ENCODE measurements at regions not wholly inside any gene's neighbourhood (a gene's known extent, or its start where the extent isn't known, plus 50 kb on each side); places are given as distances from the start of the nearest gene placed in this dataset.

DNA sequence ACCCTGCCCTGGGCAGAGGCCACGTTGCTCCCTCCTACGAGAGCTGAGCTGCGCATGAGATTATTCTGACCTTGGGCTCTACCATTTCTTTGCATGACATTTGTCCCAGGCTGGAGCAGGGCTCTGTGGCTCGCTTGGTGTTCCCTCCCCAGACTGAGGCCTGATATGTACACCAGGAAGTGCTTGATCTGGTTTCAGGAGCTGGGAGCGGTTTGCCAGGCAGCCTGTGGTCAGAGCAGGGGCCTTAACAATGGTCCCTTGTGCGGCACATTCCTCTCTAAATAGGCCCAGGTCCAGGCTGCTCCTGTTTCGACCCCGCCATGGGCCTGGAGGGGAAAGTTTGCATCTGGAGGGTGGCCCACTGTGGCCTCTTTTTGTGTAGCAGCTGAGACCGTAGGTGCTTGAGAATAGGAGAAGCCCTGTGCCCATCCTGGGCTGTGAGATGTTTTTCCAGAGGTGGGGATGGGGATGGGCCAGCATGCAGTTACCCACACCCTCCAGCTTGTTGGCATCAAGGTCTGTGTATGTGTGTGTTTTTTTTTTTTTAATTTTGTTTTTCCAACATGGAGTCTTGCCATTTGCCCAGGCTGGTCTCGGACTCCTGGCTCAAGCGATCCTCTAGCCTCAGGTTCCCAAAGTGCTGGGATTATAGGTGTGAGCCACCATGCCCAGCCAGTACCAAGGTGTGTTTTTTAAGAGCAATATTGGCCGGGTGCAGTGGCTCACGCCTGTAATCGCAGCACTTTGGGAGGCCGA, 253.9 kb downstream of the SEC14L1 start:
- peak in 3 of 14 donors; percentile 22 to 34 (median 29) for DNase-seq

- DNase-seq: no peak
Measured at GRCh38 chr17:77395501-77396048, 254.8 kb downstream of the SEC14L1 start.

DNA sequence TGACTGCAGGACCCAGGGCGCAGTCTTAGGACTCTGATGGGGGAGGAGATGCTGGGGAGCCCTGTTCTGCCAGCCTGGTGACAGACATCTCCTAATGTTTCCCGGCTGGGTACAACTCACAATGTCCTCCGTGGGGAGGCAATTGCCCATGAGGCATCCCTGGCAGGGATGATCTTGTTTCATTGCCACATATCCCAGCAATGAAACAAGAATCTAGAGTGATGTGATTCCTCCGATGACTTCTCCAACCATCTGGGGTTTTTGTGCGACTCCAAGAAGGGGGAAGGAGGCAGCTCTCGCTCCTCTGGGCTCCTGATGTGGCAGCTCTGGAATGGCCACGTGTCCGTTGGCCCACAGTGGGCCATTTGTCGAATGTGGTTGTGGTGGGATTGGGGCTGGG, 255.8 kb downstream of the SEC14L1 start:
- peak in 9 of 14 donors; percentile 27 to 69 (median 47) for DNase-seq

DNA sequence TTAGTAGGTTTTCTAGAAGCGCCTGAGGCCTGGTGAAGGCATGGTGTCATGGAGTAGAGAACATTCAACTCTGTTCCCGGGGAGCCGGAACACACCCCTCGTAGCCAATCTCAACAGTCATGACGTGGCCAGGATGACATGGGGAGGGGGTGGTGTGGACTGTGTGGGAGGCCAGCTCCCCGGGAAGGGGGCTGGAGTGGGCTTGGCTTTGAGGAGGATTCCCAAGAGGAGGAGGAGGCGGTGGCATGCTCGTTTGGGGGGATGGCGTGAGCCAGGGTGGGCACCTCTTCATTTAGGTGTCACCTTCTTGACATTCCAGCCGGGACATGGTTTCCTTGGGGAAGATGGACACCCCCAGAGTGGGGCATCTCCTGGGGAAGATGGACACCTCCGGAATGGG, 257.5 kb downstream of the SEC14L1 start:
- DNase-seq: no peak

GRCh38 chr17:77399319-77399957, 258.7 kb downstream of the SEC14L1 start:
- DNase-seq: no peak

DNA sequence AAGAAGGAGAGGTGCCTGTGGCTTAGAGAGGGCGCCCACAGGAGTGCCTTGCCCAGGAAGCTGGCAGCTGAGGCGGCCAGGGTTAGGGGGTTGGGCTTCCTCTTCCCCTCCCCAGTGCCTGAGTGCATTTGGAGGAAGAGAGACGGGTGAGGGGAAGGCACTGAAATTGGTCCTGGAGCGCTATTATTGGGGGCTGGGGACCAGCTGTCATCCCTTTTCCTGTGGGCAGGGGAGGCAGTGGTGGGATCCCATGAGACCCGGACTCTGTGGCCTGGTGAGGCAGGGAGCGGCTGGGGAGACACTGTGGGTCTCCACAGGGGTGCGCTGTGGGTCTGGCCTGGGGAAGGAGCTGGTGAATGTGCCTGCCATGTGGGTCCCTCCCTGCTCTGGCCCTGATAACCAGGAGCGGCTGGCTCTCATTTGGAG, 259.7 kb downstream of the SEC14L1 start:
- peak in 3 of 14 donors; percentile 28 to 50 (median 49) for DNase-seq

DNA sequence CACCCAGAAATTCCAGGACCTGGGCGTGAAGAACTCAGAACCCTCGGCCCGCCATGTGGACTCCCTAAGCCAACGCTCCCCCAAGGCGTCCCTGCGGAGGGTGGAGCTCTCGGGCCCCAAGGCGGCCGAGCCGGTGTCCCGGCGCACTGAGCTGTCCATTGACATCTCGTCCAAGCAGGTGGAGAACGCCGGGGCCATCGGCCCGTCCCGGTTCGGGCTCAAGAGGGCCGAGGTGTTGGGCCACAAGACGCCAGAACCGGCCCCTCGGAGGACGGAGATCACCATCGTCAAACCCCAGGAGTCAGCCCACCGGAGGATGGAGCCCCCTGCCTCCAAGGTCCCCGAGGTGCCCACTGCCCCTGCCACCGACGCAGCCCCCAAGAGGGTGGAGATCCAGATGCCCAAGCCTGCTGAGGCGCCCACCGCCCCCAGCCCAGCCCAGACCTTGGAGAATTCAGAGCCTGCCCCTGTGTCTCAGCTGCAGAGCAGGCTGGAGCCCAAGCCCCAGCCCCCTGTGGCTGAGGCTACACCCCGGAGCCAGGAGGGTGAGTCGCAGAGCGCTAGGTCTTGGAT, 261.5 kb downstream of the SEC14L1 start:
- DNase-seq: no peak

- DNase-seq: no peak
Measured at GRCh38 chr17:77403854-77404253, 263.1 kb downstream of the SEC14L1 start.

DNA sequence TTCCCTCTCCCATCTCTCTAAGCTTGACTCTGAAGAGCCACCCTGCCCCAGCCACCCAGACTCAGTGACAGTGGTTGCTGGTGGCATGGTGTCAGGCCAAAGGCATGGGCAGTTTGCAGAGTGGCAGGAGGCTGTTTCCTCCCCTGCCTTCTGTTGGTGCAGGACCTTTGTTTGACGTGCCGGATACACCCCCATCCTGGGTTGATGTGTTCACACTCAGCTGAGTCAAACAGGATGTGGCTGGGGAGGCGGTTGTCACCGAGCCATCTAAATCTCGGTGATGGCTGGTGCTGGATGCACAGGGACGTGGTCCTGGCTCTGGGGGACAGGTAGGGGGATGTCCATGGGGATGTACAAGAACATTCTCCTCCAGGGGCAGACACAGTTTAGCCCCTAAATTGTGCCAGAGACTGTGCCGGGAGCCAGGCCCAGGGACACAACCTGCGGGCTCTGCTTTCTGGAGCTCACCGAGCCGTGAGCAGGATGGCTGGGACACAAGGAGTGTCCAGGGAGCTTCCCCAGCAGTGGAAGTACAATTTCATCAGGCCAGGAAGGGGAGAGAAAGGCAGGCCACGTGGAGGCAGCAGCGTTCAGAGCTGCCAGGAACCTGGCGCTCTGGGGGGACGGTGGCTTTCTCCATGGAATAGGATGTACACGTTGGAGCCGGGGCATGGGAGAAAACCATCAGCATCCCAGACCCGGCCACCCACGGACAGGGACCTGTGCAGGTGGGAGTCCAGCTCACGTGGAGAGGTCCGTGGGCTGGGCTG, 264.2 kb downstream of the SEC14L1 start:
- DNase-seq: peak in 1 of 14 donors; percentile 80

DNA sequence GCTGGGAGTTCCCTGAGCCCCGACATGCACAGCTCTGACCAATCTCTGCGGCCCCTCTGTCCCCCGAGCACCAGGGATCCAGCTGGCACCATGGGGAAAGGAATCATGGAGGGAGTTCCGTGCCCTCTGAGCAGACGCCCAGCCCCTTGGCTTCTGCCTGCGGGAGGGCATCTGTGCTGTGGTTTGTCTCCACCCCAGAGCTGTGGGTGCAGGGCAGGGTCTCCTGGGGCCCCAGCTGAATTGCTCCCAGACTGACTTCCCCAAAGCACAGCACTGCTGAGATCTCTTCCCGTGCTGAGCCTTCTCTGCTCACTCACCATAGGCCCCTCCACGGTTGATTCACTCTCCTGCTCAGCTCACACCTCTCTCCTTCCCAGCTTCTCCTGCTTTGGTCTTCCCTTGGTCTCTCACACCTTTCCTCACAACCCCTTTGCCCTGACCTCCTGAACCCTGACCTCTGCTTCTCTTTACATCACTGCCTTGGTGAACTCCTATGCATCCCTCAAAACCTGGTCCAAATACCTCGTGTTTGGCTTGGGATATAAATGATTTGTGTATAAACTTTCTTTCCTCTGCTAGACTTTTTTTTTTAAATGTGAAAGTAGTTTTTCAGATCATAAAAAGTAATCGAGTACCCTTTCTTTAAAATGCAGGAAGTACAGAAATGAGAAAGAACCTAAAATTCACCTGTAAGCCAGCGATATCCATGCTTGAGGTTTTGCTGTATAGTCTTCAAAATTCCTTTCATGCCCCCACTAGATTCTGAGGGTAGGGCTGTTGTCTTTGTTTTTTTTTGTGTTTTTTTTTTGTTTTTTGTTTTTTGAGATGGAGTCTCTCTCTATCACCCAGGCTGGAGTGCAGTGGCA, 265.3 kb downstream of the SEC14L1 start:
- DNase-seq: no peak

DNA sequence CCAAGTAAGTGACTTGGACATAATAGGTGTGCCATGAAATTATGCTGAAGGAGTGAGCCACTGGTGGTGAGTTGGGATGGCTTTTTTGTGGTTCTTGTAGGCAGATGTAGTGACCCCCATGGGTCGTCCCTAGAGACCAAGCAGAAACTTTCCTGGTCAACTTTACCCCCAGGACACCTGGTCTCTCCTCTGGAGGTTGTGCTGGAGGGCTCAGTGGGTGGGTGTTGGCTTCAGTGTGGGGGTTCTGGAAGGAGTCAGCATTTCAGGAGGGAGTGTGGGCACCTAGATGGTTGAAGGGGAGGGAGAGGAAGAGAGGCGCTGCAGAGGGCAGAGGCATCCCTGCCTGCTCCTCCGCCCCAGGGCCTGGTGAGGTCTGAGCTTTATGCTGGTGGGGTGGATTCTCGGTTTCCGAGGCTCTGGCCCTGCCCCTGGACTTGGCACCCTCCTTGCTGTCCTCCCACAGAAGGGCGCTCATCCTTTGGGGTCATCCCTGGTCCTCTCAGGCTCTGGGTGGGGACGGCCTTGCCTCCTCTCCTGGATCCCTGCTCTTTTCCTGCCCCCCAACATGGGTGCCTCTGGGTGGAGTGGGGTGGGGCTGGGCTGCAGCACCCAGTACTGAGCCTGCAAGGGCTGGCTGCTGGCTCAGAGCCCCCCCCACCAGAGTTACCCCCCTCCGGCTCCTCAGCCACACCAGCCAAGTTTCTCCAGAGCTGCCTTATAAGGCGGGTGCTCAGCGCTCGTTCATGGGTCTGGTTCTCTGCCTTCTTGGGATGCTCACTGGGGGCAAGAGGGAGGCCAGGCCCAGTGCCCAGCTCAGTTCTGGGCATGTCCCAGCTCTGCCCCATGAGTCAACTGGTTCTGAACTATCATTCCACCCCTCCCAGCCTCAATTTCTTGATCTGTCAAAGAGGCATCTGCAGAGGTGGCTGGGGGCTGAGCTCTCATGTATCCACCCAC, 266.8 kb downstream of the SEC14L1 start:
- no peak for DNase-seq

- DNase-seq: no peak
Measured at GRCh38 chr17:77408284-77408683, 267.5 kb downstream of the SEC14L1 start.

GRCh38 chr17:77409282-77410161, 268.8 kb downstream of the SEC14L1 start:
- DNase-seq: peak in 6 of 14 donors; percentile 20 to 56 (median 36)

DNA sequence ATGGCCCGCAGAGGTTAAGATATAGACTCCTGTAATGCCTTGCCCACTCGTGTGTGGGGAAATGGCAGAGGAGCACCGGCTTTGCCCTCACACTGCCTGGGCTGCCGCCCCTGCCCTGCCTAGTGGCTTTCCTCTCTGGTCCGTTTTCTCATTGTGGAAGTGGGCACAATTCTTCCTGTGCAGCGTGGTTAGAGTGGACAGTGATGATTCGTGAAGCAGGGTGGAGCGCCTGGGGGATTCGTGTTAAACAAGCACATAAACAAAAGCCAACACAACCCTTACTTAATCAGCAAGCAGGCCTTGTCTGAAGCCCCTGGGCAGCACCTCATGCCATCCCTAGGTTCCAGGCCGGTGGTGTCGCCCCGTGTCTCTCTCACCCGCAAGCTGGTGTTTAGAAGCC, 269.7 kb downstream of the SEC14L1 start:
- no peak for DNase-seq

GRCh38 chr17:77414811-77415400, 274.1 kb downstream of the SEC14L1 start:
- DNase-seq: no peak

DNA sequence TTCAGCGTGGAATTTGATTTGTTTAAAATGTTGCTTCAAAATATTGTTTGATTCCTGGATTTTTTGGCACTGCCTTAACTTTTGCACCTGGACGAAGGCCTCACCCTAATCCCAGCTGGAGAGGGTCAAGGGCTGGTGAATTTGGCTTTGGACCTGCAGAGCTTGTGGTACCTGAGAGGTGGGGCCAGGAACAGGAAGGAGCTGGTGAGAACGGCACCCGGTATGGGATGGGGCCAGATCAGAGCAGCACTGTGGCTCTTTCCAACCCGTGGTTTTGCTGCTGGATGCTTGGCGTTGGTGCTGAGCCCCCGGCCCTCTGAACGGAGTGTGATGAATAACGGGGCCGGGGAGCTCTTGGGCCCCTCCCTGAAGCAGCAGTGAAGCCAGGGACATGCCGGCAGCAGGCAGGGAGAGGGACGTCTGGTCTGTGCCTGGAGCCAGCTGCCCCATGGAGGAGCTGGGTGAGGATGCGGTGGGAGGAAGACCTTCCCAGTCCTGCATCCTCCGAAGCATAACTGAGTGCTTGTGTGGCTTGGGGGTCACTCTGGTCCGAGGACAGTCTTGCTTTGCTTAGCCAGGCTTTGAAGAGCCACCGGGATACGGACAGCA, 275.4 kb downstream of the SEC14L1 start:
- no peak for DNase-seq

GRCh38 chr17:77417575-77417974, 276.8 kb downstream of the SEC14L1 start:
- no peak for DNase-seq

- DNase-seq: no peak
Measured at GRCh38 chr17:77418609-77419008, 277.8 kb downstream of the SEC14L1 start.

Data from C1 segment of cervical spinal cord (tissue), 14 donors.